SHP77 (cell line): ENCODE measurements at regions not wholly inside any gene's neighbourhood (a gene's known extent, or its start where the extent isn't known, plus 50 kb on each side); places are given as distances from the start of the nearest gene placed in this dataset.

Source experiments
- DNase-seq, 2 experiments: peaks; one replicate each; lab custom pipeline; 2025; lab: John Stamatoyannopoulos, UW

- DNase-seq: no peak
These were observed 588.3 kb upstream of the LMCD1 start for GRCh38 chr3:7913283-7913682.

GRCh38 chr3:7915356-7915755, 586.3 kb upstream of the LMCD1 start:
- DNase-seq: no peak

- DNase-seq: no peak
These were observed 584.0 kb upstream of the LMCD1 start for GRCh38 chr3:7917443-7918151.

GRCh38 chr3:7920211-7920610, 581.4 kb upstream of the LMCD1 start:
- DNase-seq: no peak

- DNase-seq: no peak
These were observed 577.4 kb upstream of the LMCD1 start for GRCh38 chr3:7924228-7924627.

- no peak for DNase-seq
These were observed 574.6 kb upstream of the LMCD1 start for GRCh38 chr3:7927015-7927414.

- DNase-seq: no peak
These were observed 573.8 kb upstream of the LMCD1 start for GRCh38 chr3:7927864-7928263.

- no peak for DNase-seq
These were observed 572.2 kb upstream of the LMCD1 start for GRCh38 chr3:7929319-7929889.

GRCh38 chr3:7934362-7934761, 567.3 kb upstream of the LMCD1 start:
- no peak for DNase-seq

GRCh38 chr3:7947930-7948329, 553.7 kb upstream of the LMCD1 start:
- no peak for DNase-seq

GRCh38 chr3:7950890-7951289, 550.7 kb upstream of the LMCD1 start:
- DNase-seq: no peak

GRCh38 chr3:7953449-7954014, 548.1 kb upstream of the LMCD1 start:
- no peak for DNase-seq

GRCh38 chr3:7957024-7957423, 544.6 kb upstream of the LMCD1 start:
- no peak for DNase-seq

- no peak for DNase-seq
These were observed 542.5 kb upstream of the LMCD1 start for GRCh38 chr3:7959094-7959493.

- DNase-seq: no peak
These were observed 541.0 kb upstream of the LMCD1 start for GRCh38 chr3:7960601-7961000.

- DNase-seq: no peak
These were observed 539.3 kb upstream of the LMCD1 start for GRCh38 chr3:7962301-7962700.

GRCh38 chr3:7964899-7965298, 536.7 kb upstream of the LMCD1 start:
- DNase-seq: no peak

- DNase-seq: no peak
These were observed 528.6 kb upstream of the LMCD1 start for GRCh38 chr3:7973006-7973405.

- no peak for DNase-seq
These were observed 524.2 kb upstream of the LMCD1 start for GRCh38 chr3:7977245-7978086.

- DNase-seq: no peak
These were observed 523.6 kb upstream of the LMCD1 start for GRCh38 chr3:7978087-7978422.

- no peak for DNase-seq
These were observed 519.5 kb upstream of the LMCD1 start for GRCh38 chr3:7982126-7982525.

- DNase-seq: no peak
These were observed 502.2 kb upstream of the LMCD1 start for GRCh38 chr3:7999384-7999783.

GRCh38 chr3:8001307-8001706, 500.3 kb upstream of the LMCD1 start:
- DNase-seq: no peak
